ENCODE measurements at regions not wholly inside any gene's neighbourhood (a gene's known extent, or its start where the extent isn't known, plus 50 kb on each side); places are given as distances from the start of the nearest gene placed in this dataset.

DNA sequence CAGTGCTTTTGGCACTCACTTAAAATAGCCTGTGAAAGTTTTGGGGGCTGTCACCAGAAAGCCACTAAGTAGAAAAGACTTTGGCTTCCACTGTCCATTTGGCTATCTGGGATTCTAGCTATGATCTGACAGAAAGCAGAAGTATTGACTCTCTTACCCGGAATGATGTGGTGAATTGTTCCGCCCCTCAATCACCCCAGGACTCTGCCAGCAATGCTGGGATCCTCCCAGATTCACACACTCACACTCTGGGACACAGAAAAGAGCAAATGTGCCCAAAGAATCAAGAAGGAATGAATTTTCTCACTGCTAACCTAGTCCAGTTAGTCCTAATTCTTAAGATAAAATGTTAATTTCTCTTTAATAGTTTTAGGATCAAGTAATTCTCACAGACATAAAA lies 576.9 kb downstream of the BNC2 start (continued):
- TF ChIP-seq, protein P1, sequence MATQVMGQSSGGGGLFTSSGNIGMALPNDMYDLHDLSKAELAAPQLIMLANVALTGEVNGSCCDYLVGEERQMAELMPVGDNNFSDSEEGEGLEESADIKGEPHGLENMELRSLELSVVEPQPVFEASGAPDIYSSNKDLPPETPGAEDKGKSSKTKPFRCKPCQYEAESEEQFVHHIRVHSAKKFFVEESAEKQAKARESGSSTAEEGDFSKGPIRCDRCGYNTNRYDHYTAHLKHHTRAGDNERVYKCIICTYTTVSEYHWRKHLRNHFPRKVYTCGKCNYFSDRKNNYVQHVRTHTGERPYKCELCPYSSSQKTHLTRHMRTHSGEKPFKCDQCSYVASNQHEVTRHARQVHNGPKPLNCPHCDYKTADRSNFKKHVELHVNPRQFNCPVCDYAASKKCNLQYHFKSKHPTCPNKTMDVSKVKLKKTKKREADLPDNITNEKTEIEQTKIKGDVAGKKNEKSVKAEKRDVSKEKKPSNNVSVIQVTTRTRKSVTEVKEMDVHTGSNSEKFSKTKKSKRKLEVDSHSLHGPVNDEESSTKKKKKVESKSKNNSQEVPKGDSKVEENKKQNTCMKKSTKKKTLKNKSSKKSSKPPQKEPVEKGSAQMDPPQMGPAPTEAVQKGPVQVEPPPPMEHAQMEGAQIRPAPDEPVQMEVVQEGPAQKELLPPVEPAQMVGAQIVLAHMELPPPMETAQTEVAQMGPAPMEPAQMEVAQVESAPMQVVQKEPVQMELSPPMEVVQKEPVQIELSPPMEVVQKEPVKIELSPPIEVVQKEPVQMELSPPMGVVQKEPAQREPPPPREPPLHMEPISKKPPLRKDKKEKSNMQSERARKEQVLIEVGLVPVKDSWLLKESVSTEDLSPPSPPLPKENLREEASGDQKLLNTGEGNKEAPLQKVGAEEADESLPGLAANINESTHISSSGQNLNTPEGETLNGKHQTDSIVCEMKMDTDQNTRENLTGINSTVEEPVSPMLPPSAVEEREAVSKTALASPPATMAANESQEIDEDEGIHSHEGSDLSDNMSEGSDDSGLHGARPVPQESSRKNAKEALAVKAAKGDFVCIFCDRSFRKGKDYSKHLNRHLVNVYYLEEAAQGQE (IDR thresholded peaks at IDR 0.05; ENCODE audit: low read depth) = no peak
- TF ChIP-seq JUND (IDR thresholded peaks at IDR 0.05) = no peak
- no peak for TF ChIP-seq TCF7L2 (IDR thresholded peaks at IDR 0.05; ENCODE audit: borderline replicate concordance, extremely low read depth, insufficient read depth, insufficient read length)
- TF ChIP-seq RAD21 (IDR thresholded peaks at IDR 0.05; ENCODE audit: low read depth) = no peak
- no peak for TF ChIP-seq ELF1 (IDR thresholded peaks at IDR 0.05; ENCODE audit: borderline replicate concordance, low read depth)
- TF ChIP-seq SRF (IDR thresholded peaks at IDR 0.05; ENCODE audit: low read depth) = no peak

DNA sequence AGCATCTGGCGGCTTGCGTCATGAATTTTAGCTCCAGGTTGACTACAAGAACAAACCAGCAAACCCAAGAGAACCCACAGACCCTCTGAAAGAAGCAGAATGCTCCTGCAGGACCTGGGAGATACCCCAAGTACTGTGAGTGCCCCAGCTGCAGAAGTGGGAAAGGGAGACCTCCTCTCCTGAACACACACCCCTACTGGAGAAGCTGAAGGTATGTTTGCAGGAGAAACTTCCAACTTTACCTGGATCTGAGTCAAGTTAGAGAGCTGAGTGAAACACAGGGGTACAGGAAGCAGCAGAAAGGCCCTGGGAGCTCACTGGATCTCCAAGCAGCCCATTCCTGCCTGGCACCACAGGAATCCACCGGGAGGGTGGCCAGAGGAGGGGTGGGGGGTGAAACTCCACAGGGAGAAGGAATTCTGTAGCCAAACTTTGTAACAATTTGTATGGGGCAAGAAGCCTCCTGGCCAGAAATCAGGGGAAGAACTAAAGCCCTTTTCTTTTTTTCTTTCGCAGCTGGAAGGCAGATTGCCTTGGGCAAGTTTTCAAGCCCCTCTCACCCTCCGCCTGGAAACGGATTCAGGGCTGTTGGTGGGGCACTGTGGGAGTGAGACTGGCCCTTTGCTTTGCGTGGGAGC lies 576.2 kb downstream of the BNC2 start:
- no peak overlapping the region for H3K4me3 ChIP-seq (replicated peaks in 1 of 2; ENCODE audit: low read depth in 1 of 2, low read length in 2 of 2)
- DNase-seq (ENCODE audit: low read depth, low spot score) (no peak), ATAC-seq (no peak)
- H3K36me3 ChIP-seq (ENCODE audit: control insufficient read depth in 1 of 2, insufficient read depth in 2 of 2, low read length in 2 of 2) = no peaks in the 10 kb centered on the region
- H3K79me2 ChIP-seq (ENCODE audit: insufficient read depth, low read length) = no peaks in the 10 kb centered on the region
- ChIA-PET RAD21 (ENCODE audit: low non-redundant PET in 1 of 2, low total read pairs in 2 of 2, uncharacterized antibody in 2 of 2, unreplicated experiment in 2 of 2) (no interaction called here), CTCF (no interaction called here), POLR2A (no interaction called here)
- H4K20me1 ChIP-seq (ENCODE audit: insufficient read depth) = no peaks in the 10 kb centered on the region
- no peak overlapping the region for H2AFZ ChIP-seq (ENCODE audit: low read depth, low read length, poor library complexity, severe bottlenecking)
- H3K9me3 ChIP-seq (ENCODE audit: control insufficient read depth in 1 of 2, insufficient read depth in 1 of 2, low read depth in 1 of 2, low read length in 2 of 2) = no peaks in the 10 kb centered on the region
- H3K4me2 ChIP-seq (ENCODE audit: low read length) = no peak overlapping the region
- intact Hi-C loops (cut with micrococcal nuclease) = no loop called here
- H3K9ac ChIP-seq (ENCODE audit: low read length) = no peak overlapping the region
- no peaks in the 10 kb centered on the region for H3K4me1 ChIP-seq (ENCODE audit: control insufficient read depth in 1 of 2, insufficient read depth in 2 of 2, low read length in 2 of 2)
- no peaks in the 10 kb centered on the region for H3K9me2 ChIP-seq (ENCODE audit: insufficient read depth)
- no TSS peak for BruUV-seq (replicated peaks)
- H3K27ac ChIP-seq (ENCODE audit: low read depth, low read length) = no peak overlapping the region
- H3K27me3 ChIP-seq (ENCODE audit: insufficient read depth, low read length) = no peaks in the 10 kb centered on the region
- TF ChIP-seq POLR2A (IDR thresholded peaks at IDR 0.05; ENCODE audit: borderline replicate concordance, extremely low read depth, insufficient read depth, insufficient read length) (no peak), ELF1 (IDR thresholded peaks at IDR 0.05; ENCODE audit: borderline replicate concordance, low read depth) (no peak), FOSL1 (IDR thresholded peaks at IDR 0.05; ENCODE audit: low read depth) (no peak), SRF (IDR thresholded peaks at IDR 0.05; ENCODE audit: low read depth) (no peak), POLR2AphosphoS5 (IDR thresholded peaks at IDR 0.05; ENCODE audit: low read depth, low read length) (no peak), YY1 (IDR thresholded peaks at IDR 0.05; ENCODE audit: extremely low read depth, insufficient replicate concordance, low read depth, low read length) (no peak), JUND (IDR thresholded peaks at IDR 0.05) (no peak), EZH2 (IDR thresholded peaks at IDR 0.05) (no peak), EGR1 (IDR thresholded peaks at IDR 0.05; ENCODE audit: low read depth) (no peak), EZH2phosphoT487 (IDR thresholded peaks at IDR 0.05; ENCODE audit: borderline replicate concordance) (no peak)
- TF ChIP-seq, protein P1 (IDR thresholded peaks at IDR 0.05; ENCODE audit: low read depth) = no peak
- TF ChIP-seq, protein P2, sequence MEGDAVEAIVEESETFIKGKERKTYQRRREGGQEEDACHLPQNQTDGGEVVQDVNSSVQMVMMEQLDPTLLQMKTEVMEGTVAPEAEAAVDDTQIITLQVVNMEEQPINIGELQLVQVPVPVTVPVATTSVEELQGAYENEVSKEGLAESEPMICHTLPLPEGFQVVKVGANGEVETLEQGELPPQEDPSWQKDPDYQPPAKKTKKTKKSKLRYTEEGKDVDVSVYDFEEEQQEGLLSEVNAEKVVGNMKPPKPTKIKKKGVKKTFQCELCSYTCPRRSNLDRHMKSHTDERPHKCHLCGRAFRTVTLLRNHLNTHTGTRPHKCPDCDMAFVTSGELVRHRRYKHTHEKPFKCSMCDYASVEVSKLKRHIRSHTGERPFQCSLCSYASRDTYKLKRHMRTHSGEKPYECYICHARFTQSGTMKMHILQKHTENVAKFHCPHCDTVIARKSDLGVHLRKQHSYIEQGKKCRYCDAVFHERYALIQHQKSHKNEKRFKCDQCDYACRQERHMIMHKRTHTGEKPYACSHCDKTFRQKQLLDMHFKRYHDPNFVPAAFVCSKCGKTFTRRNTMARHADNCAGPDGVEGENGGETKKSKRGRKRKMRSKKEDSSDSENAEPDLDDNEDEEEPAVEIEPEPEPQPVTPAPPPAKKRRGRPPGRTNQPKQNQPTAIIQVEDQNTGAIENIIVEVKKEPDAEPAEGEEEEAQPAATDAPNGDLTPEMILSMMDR (IDR thresholded peaks at IDR 0.05 in 2 of 3, conservative IDR thresholded peaks at IDR 0.05 in 1 of 3; ENCODE audit: borderline replicate concordance in 1 of 3, insufficient read depth in 1 of 3, low read depth in 2 of 3, low read length in 2 of 3) = no peak
- TF ChIP-seq, protein P3, sequence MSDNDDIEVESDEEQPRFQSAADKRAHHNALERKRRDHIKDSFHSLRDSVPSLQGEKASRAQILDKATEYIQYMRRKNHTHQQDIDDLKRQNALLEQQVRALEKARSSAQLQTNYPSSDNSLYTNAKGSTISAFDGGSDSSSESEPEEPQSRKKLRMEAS (IDR thresholded peaks at IDR 0.05) = no peak
